GM18861 (cell line): ENCODE measurements at regions not wholly inside any gene's neighbourhood (a gene's known extent, or its start where the extent isn't known, plus 50 kb on each side); places are given as distances from the start of the nearest gene placed in this dataset.

Experiments used
- ATAC-seq: cut with Tn5 transposase; IDR thresholded peaks from one replicate; pipeline ENCODE4 v1.9.1; 2021; ENCODE audit not compliant: unreplicated experiment

DNA sequence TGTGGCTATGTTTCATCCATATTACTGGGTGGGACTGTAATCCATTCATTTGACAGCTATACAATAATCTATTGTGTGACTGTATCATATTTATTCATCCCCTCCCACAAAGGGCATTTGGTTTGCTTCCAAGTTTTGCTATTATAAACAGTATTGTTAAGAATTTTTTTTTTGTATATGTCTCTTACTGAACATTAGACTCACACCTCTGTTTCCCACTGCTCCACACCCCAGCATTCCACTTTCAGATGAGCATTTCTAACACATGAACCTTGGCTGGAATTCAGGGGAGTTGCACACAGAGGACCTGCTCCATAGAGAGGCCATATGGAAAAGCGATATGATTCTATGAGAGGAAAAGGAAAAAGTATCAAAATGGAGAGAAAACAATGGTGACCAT is 81.6 kb upstream of the DKK2 start:
- ATAC-seq: no peak

DNA sequence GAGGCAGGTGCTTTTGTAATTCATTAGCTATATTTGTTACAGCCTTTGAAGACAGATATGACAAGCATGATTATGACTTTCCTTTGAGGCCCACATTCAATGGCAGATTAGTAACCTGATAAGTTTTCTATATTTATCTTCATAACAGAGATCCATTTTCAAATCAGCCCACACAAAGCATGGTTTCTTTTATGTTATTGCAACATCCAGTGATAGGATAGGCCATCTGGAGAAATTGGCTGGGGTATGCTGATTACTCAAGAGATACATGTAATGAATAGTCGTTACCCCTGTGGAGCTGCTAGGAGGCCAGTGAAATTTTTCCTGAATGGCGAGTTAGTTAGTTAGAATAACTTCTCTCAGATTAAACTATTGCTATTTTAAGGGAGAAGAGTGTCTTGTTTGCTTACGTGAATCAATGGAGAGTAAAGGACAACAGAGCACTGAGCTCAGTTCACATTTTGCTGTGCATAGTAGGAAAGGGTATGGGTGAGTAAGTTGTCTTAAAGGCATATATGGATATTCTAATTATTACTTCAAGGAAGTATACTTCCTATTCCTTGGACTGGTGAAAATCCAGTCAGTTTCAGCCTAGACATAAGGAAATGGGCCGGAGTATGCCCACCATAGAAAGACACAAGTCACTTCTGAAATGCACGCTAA is 79.2 kb upstream of the DKK2 start:
- ATAC-seq: no peak

DNA sequence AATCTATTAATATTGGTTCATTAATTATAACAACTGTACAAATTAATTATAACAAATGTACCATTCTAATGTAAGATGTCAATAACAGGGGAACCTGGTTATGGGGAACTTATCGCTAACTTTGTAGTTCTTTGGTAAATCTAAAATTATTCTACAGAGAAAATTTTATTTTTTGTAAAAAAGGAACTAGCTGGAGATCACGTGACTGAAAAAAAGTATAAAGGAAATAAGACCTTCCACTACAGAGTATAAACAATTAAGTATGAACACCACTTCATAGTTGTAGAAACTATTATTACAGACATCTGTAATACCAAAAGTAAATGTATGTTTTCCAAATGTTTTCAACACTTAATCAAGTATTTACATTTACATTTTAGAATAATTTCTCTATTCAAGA is 77.9 kb upstream of the DKK2 start:
- ATAC-seq: no peak

DNA sequence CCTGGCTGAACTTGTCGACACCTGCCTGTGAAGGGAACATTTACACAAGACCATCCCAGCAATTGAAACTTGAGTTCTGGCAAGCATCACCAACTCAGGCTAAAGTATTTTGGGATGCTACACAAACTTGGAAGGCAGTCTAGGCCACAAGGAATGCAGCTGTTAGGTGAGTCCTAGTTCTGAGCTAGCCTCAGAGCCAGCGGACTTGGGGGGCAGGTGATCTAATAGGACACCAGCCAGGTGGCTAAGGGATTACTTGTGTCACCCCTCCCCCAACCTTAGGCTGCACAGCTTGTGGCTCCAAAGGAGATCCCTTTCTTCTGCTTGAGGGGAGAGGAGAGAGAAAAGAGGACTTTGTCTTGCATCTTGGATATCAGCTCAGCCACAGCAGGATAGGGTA is 62.3 kb upstream of the DKK2 start:
- ATAC-seq: no peak

DNA sequence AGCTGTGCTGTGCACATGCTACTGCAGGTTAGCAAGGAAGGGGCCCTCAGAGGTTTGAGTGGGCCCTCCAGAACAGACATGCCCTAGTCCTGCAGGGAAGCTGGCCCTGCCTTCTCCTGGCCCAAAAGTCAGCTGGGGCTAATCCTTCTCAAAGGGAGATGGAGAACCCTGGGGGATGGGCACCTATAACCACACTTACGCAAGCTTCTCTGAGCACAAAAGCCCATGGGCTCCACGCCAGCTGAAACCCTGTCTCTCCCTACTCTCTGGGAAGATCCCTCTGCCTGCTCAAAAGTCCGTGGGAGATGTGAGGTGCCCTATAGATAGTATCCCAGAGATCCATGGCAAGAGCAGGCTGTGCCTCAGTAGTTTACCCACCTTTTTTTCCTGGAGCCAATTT is 58.9 kb upstream of the DKK2 start:
- ATAC-seq: no peak

DNA sequence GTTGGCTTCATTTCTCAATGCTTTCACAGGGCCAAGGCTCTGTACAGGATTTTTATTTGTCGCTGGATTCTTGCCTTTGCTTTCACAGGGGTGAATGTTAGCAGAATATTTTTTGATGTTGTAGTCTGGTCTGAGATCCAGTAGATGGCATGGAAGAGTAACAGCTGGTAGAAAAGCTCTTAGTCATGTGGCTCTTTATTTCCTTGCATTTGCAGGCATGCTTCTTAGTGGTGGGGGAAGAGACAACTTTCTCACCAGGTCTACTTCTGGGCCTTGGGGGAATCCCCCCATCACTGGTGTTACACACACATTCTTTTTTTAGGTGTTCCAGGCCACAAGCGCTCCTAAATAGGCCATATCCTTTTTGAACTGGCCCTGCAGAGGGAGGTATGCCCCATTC is 58.2 kb upstream of the DKK2 start:
- peak; percentile 61 for ATAC-seq
